Endothelial cell (in vitro differentiated cells): ENCODE measurements at regions not wholly inside any gene's neighbourhood (a gene's known extent, or its start where the extent isn't known, plus 50 kb on each side); places are given as distances from the start of the nearest gene placed in this dataset.

Source experiments
- DNase-seq: peaks from one replicate; pipeline ENCODE4 v3.0.0; 2021; ENCODE audit warnings: low spot score
- H3K27ac Mint-ChIP-seq: one replicate; pipeline ENCODE4 v1.8.0; 2021; ENCODE audit warnings: mixed read lengths, inconsistent platforms; ENCODE audit not compliant: unreplicated experiment
- H3K27me3 Mint-ChIP-seq: one replicate; pipeline ENCODE4 v1.8.0; 2021; ENCODE audit warnings: mild to moderate bottlenecking, moderate library complexity, mixed read lengths, inconsistent platforms; ENCODE audit not compliant: unreplicated experiment
- H3K36me3 Mint-ChIP-seq: one replicate; pipeline ENCODE4 v1.8.0; 2021; ENCODE audit warnings: mild to moderate bottlenecking, low read depth, mixed read lengths, inconsistent platforms; ENCODE audit not compliant: unreplicated experiment
- H3K4me1 Mint-ChIP-seq: one replicate; pipeline ENCODE4 v1.8.0; 2021; ENCODE audit warnings: mild to moderate bottlenecking, mixed read lengths, inconsistent platforms; ENCODE audit not compliant: unreplicated experiment
- H3K4me3 Mint-ChIP-seq: one replicate; pipeline ENCODE4 v1.8.0; 2021; ENCODE audit warnings: mild to moderate bottlenecking, mixed read lengths, inconsistent platforms; ENCODE audit not compliant: unreplicated experiment
- H3K9me3 Mint-ChIP-seq: one replicate; pipeline ENCODE4 v1.8.0; 2021; ENCODE audit warnings: mixed read lengths, inconsistent platforms; ENCODE audit not compliant: unreplicated experiment
- TF ChIP-seq, protein P1 (sequence below): fragments of 200-600 bp; sonication (generic); IDR thresholded peaks from one replicate; pipeline ENCODE4 v1.5.0; 2021; ENCODE audit warnings: antibody characterized with exemption; ENCODE audit not compliant: unreplicated experiment

DNA sequence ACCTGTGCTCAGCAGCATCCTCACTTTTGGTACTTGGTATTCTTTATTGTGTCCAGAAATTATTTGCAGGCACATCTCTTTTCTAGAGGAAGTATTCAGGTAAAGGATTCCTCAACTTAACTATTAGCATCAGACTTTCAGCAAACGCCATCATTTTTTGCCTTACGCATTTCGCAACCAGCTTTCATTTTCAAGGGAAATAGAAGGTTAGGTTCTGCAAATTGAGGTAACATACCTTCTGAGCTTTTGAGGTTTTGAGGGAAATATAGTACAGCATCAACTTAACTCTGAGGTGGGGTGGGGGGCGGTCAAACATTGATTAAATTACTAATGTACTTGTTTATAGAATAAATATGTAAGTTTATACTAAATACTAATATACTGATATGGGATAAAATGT is 243.6 kb upstream of the RIMS1 start:
- no peaks in the 10 kb centered on the region for H3K4me1 Mint-ChIP-seq
- no peak for DNase-seq
- no peak overlapping the region for H3K4me3 Mint-ChIP-seq
- TF ChIP-seq, protein P1, sequence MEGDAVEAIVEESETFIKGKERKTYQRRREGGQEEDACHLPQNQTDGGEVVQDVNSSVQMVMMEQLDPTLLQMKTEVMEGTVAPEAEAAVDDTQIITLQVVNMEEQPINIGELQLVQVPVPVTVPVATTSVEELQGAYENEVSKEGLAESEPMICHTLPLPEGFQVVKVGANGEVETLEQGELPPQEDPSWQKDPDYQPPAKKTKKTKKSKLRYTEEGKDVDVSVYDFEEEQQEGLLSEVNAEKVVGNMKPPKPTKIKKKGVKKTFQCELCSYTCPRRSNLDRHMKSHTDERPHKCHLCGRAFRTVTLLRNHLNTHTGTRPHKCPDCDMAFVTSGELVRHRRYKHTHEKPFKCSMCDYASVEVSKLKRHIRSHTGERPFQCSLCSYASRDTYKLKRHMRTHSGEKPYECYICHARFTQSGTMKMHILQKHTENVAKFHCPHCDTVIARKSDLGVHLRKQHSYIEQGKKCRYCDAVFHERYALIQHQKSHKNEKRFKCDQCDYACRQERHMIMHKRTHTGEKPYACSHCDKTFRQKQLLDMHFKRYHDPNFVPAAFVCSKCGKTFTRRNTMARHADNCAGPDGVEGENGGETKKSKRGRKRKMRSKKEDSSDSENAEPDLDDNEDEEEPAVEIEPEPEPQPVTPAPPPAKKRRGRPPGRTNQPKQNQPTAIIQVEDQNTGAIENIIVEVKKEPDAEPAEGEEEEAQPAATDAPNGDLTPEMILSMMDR = no peak
- H3K36me3 Mint-ChIP-seq = no peaks in the 10 kb centered on the region
- H3K27ac Mint-ChIP-seq = no peak overlapping the region
- H3K27me3 Mint-ChIP-seq = no peaks in the 10 kb centered on the region
- H3K9me3 Mint-ChIP-seq = no peaks in the 10 kb centered on the region

DNA sequence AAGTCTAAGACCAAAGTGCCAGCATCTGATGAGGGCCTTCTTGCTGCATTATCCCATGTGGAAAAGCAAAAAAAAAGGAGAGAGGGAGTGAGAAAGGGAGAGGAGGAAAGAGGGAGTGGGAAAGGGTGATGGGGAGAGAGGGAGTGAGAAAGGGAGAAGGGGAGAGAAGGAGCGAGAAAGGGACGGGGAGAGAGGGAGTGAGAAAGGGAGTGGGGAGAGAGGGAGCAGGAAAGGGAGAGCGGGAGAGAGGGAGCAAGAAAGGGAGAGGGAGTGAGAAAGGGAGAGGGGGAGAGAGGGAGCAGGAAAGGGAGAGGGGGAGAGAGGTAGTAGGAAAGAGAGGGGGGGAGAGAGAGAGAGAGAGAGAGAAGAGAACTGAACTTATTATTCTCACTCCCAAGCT is 241.1 kb upstream of the RIMS1 start:
- Mint-ChIP-seq H3K9me3 (no peaks in the 10 kb centered on the region), H3K27me3 (no peaks in the 10 kb centered on the region), H3K4me3 (no peak overlapping the region), H3K36me3 (no peaks in the 10 kb centered on the region), H3K27ac (no peak overlapping the region), H3K4me1 (no peaks in the 10 kb centered on the region)
- no peak for DNase-seq
- TF ChIP-seq, protein P1 = no peak

DNA sequence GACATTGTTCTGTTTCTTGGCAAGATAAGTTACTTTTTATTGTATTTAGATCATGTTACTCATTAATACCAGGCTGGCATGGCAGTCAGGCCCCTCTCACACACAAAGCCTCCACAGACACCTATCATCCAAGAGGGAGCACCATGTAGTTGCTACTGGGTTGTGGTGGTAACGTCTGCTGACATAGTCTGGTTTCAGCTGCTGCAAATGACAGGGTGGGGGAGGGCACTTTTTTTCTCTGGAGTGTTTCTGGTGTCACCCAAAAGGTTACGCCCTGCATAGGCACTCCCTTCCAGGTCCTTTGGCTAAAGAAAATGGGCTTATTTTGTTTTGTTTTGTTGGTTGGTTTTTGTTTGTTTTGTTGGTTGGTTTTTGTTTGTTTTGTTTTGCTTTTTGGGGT is 236.4 kb upstream of the RIMS1 start:
- TF ChIP-seq, protein P1 = no peak
- Mint-ChIP-seq H3K4me1 (no peaks in the 10 kb centered on the region), H3K9me3 (no peaks in the 10 kb centered on the region), H3K27ac (no peak overlapping the region), H3K4me3 (no peak overlapping the region), H3K36me3 (no peaks in the 10 kb centered on the region), H3K27me3 (peaks cover 3% of the 10 kb centered on the region)
- no peak for DNase-seq

DNA sequence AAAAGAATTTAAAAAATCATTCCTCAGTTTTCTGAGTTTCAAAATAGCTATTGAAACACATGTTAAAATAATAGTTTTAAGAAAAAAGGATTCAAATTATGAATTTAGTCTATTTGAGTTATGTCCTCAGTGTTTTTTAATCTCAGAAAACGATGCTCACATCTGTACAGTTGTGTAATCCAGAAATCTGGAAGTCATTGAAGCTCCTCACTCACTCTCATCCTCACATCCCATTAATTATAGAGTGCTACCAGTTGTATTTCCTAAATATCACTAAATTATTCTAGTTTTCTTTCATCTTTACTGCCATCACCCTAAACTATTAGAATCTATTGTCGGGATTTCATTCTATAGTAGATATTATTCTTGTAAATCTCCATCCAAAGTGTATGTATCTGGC is 234.7 kb upstream of the RIMS1 start:
- DNase-seq = no peak
- no peak overlapping the region for H3K4me3 Mint-ChIP-seq
- no peaks in the 10 kb centered on the region for H3K9me3 Mint-ChIP-seq
- no peak overlapping the region for H3K27ac Mint-ChIP-seq
- TF ChIP-seq, protein P1 = no peak
- H3K27me3 Mint-ChIP-seq = peaks cover 3% of the 10 kb centered on the region
- no peaks in the 10 kb centered on the region for H3K4me1 Mint-ChIP-seq
- H3K36me3 Mint-ChIP-seq = no peaks in the 10 kb centered on the region

DNA sequence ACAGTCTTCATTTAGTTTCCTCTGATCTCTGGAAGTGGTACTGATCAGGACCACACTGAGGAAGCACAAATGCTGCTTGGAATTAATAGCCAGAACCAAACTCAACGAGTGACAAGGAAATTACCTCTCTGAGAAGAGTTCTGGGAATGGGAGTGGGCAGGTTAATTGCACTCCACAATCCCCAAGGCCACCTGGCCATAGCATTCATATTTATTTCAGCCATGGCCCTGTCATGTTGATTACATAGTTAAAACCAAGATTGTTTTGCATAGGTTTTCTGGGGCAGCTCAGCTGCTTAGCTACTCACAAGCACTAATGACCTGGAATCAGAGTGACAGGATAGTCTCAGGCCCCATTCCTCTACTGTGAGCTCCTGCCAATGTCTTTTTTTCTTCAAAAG is 230.2 kb upstream of the RIMS1 start:
- Mint-ChIP-seq H3K4me1 (peaks cover 4% of the 10 kb centered on the region), H3K36me3 (no peaks in the 10 kb centered on the region), H3K27me3 (peaks cover 3% of the 10 kb centered on the region), H3K9me3 (no peaks in the 10 kb centered on the region), H3K4me3 (no peak overlapping the region), H3K27ac (no peak overlapping the region)
- DNase-seq = no peak
- TF ChIP-seq, protein P1 = no peak
